K562 (cell line): ENCODE measurements at regions not wholly inside any gene's neighbourhood (a gene's known extent, or its start where the extent isn't known, plus 50 kb on each side); places are given as distances from the start of the nearest gene placed in this dataset.
A peak's percentile ranks its signal among the peaks of the same experiment; 100 is the strongest.

Source experiments
- ATAC-seq: fragments of 200-7000 bp; cut with Tn5 transposase; 3 replicates; pipeline ENCODE4 v1.9.1; 2020; ENCODE audit warnings: moderate library complexity
- BruUV-seq: library from RNA; stranded (reverse); fragments of 400-500 nt; replicated peaks from 2 replicates; lab custom pipeline; 2021; lab: Mats Ljungman, UMichigan
- CTCF ChIA-PET: fragments of 300-600 bp; formaldehyde crosslinking; extraction: SDS; loops from one replicate; lab custom pipeline; 2021; ENCODE audit warnings: low intra/inter-chr PET ratio; lab: Yijun Ruan, JAX
- POLR2A ChIA-PET: fragments of 300-600, 350-650 bp; sonication (Branson Sonifier 250); formaldehyde crosslinking; extraction: SDS; loops from one replicate; lab custom pipeline; 2021; ENCODE audit warnings: antibody characterized with exemption, inconsistent platforms; lab: Yijun Ruan, JAX
- DNase-seq, 4 experiments: peaks; one replicate each; pipeline versions ENCODE4 v3.0.0 to v3.0.0-alpha.2; 2011 to 2018; ENCODE audit warnings: low spot score in 3 of 4, mixed read lengths in 3 of 4; ENCODE audit errors: extremely low read depth in 1 of 4
- FAIRE-seq: peaks from 2 replicates; lab custom pipeline; 2011; peaks lifted over from hg19 to GRCh38; lab: Jason Lieb, UNC
- H2AFZ ChIP-seq: 2 replicates; pipeline ENCODE4 v1.6.0; 2011; ENCODE audit warnings: low read depth, low read length, control low read depth, inconsistent platforms
- H3K27ac ChIP-seq: fragments of 200-600 bp; 3 replicates; pipeline ENCODE4 v1.8.0; 2011; ENCODE audit warnings: low read depth, mild to moderate bottlenecking, control low read depth, inconsistent platforms, low read length, moderate library complexity, mixed read lengths; ENCODE audit errors: extremely low read depth
- H3K27me3 ChIP-seq, 2 experiments: fragments of 300-600 bp in 1 of 2; 2 replicates in 1 of 2; 3 replicates in 1 of 2; pipeline versions ENCODE4 v1.6.0 to v1.8.0; 2011; ENCODE audit warnings: inconsistent platforms in 2 of 2, low read length in 2 of 2, mild to moderate bottlenecking in 1 of 2, mixed read lengths in 1 of 2, moderate library complexity in 1 of 2; ENCODE audit not compliant: control insufficient read depth in 2 of 2, insufficient read depth in 2 of 2
- H3K36me3 ChIP-seq: fragments of 300-600 bp; 3 replicates; pipeline ENCODE4 v1.8.0; 2011; ENCODE audit warnings: mild to moderate bottlenecking, low read length, inconsistent platforms; ENCODE audit not compliant: control insufficient read depth, insufficient read depth
- H3K4me1 ChIP-seq, 2 experiments: fragments of 200-600 bp in 1 of 2; replicated peaks in 1 of 2; 2 replicates in 1 of 2; 3 replicates in 1 of 2; pipeline versions ENCODE4 v1.5.1 to v1.8.0; 2011; ENCODE audit warnings: inconsistent platforms in 2 of 2, low read length in 2 of 2, mild to moderate bottlenecking in 1 of 2, mixed read lengths in 1 of 2, moderate library complexity in 1 of 2; ENCODE audit not compliant: control insufficient read depth in 2 of 2, insufficient read depth in 2 of 2
- H3K4me2 ChIP-seq: 2 replicates; pipeline ENCODE4 v1.6.1; 2011; ENCODE audit warnings: low read length, control low read depth, inconsistent platforms, mixed read lengths; ENCODE audit not compliant: insufficient read depth
- H3K4me3 ChIP-seq: fragments of 200-600 bp; sonication (generic), shearing (Covaris generic); 2 replicates; pipeline ENCODE4 v1.5.1; 2016; ENCODE audit warnings: control low read depth, inconsistent platforms
- H3K79me2 ChIP-seq: fragments of 200-600 bp; 3 replicates; pipeline ENCODE4 v1.8.0; 2011; ENCODE audit warnings: low read length, inconsistent platforms; ENCODE audit not compliant: control insufficient read depth, insufficient read depth
- H3K9ac ChIP-seq, 2 experiments: 2 replicates each; pipeline versions ENCODE4 v1.6.0 to v1.6.1; 2011; ENCODE audit warnings: low read depth in 2 of 2, low read length in 2 of 2, control low read depth in 1 of 2, inconsistent platforms in 1 of 2, mild to moderate bottlenecking in 1 of 2, mixed read lengths in 1 of 2; ENCODE audit not compliant: insufficient read depth in 1 of 2
- H3K9me1 ChIP-seq: one replicate; pipeline ENCODE4 v1.6.0; 2011; ENCODE audit warnings: inconsistent platforms, mild to moderate bottlenecking, low read length, moderate library complexity; ENCODE audit not compliant: control insufficient read depth, insufficient read depth
- H3K9me3 ChIP-seq: replicated peaks from 2 replicates; pipeline ENCODE4 v1.5.1; 2011; ENCODE audit warnings: low read depth, low read length, inconsistent platforms; ENCODE audit not compliant: control insufficient read depth, insufficient read depth
- H4K20me1 ChIP-seq: replicated peaks from 2 replicates; pipeline ENCODE4 v1.6.1; 2011; ENCODE audit warnings: low read length, inconsistent platforms, mixed read lengths; ENCODE audit not compliant: control insufficient read depth, insufficient read depth
- KLF13 ChIP-seq: fragments of 450-650 bp; IDR thresholded peaks from 2 replicates; pipeline ENCODE4 v1.6.1; 2016; ENCODE audit warnings: missing genetic modification characterization, low read depth, mild to moderate bottlenecking, missing compliant biosample characterization, moderate library complexity, borderline replicate concordance
- NFE2L1 ChIP-seq: fragments of 450-650 bp; IDR thresholded peaks from 2 replicates; pipeline ENCODE4 v1.6.1; 2016; ENCODE audit warnings: missing genetic modification characterization, low read depth, mild to moderate bottlenecking, missing compliant biosample characterization, moderate library complexity, borderline replicate concordance
- RERE ChIP-seq: sonication (generic); formaldehyde crosslinking; IDR thresholded peaks from 2 replicates; pipeline ENCODE4 v1.8.0; 2023; ENCODE audit warnings: missing genetic modification reagents, mild to moderate bottlenecking, borderline replicate concordance
- TFAP4 ChIP-seq: sonication (generic); formaldehyde crosslinking; IDR thresholded peaks from 2 replicates; pipeline ENCODE4 v1.8.0; 2022; ENCODE audit warnings: missing genetic modification reagents, mild to moderate bottlenecking, moderate library complexity, borderline replicate concordance
- TSC22D4 ChIP-seq: fragments of 450-650 bp; IDR thresholded peaks from 2 replicates; pipeline ENCODE4 v1.6.1; 2016; ENCODE audit warnings: missing genetic modification characterization, missing biosample characterization, control low read depth
- ZBTB8A ChIP-seq: fragments of 450-650 bp; IDR thresholded peaks from 2 replicates; pipeline ENCODE4 v1.6.1; 2018; ENCODE audit warnings: mild to moderate bottlenecking, moderate library complexity; ENCODE audit not compliant: partially characterized antibody
- ZNF507 ChIP-seq: conservative IDR thresholded peaks from 2 replicates; pipeline ENCODE4 v1.6.1; 2017; ENCODE audit warnings: missing genetic modification characterization, missing compliant biosample characterization
- WGBS: fragments of 100-300 bp; shearing (Covaris generic); methylation state at CpG from one replicate; pipeline ENCODE4 v1.1.6; 2016; ENCODE audit warnings: low coverage, mixed read lengths; ENCODE audit not compliant: insufficient coverage; ENCODE audit errors: missing lambda C conversion rate; 5-methylcytosine and 5-hydroxymethylcytosine counted together
- in situ Hi-C: fragments of 300-500 bp; cut with MboI; formaldehyde crosslinking; loops from 4 replicates; pipeline ENCODE4 v1.15.0; 2018; ENCODE audit warnings: inconsistent platforms, mixed read lengths
- intact Hi-C: fragments of 100-400 bp; cut with micrococcal nuclease; formaldehyde crosslinking; loops from 2 replicates; pipeline ENCODE4 v1.14.2; 2022

GRCh38 chr7:112897839-112898431, 107.7 kb upstream of the TMEM168 start:
- H3K27ac ChIP-seq, result no peak overlapping the region
- ATAC-seq, result peak; percentile 50
- no peak overlapping the region for H3K4me3 ChIP-seq
- H3K4me1 ChIP-seq, result no peaks in the 10 kb centered on the region; a peak in 1 of 5 replicates
- H4K20me1 ChIP-seq, result peaks cover 7% of the 10 kb centered on the region
- no peak for DNase-seq
- no peak overlapping the region for H3K9ac ChIP-seq
- no peaks in the 10 kb centered on the region for H3K27me3 ChIP-seq
- no peaks in the 10 kb centered on the region for H3K9me3 ChIP-seq
- FAIRE-seq, result no peak
- H2AFZ ChIP-seq, result no peak overlapping the region
- in situ Hi-C loops, result loop anchor here (25.0 kb wide), 1 partner anchor 1136 kb away; no protein-coding TSS in a partner anchor
- TF ChIP-seq NFE2L1 (tag) (no peak), TFAP4 (CRISPR knock-in tag) (0 out of 2 replicates have a peak, but pooled peaks have one; percentile 14), ZNF507 (tag) (no peak), TSC22D4 (tag) (no peak), KLF13 (tag) (no peak), ZBTB8A (no peak), RERE (CRISPR knock-in tag) (no peak)
- ChIA-PET CTCF (interaction anchor here (0.7 to 2.1 kb wide), 3 partner anchors 347 to 416 kb away, joined by 3 to 18 read pairs (median 9); no protein-coding TSS in a partner anchor), POLR2A (no interaction called here)
- no peaks in the 10 kb centered on the region for H3K9me1 ChIP-seq
- H3K79me2 ChIP-seq, result no peaks in the 10 kb centered on the region
- no TSS peak for BruUV-seq
- WGBS, result 23% methylated on average over 2 of the region's 2 CpGs
- intact Hi-C loops, result loop anchor here (1.0 to 10.0 kb wide), 6 partner anchors 348 to 1157 kb away; partner anchors contain the start of gene LSMEM1
- H3K4me2 ChIP-seq, result no peak overlapping the region
- no peaks in the 10 kb centered on the region for H3K36me3 ChIP-seq
